ENCODE measurements at regions not wholly inside any gene's neighbourhood (a gene's known extent, or its start where the extent isn't known, plus 50 kb on each side); places are given as distances from the start of the nearest gene placed in this dataset.

DNA sequence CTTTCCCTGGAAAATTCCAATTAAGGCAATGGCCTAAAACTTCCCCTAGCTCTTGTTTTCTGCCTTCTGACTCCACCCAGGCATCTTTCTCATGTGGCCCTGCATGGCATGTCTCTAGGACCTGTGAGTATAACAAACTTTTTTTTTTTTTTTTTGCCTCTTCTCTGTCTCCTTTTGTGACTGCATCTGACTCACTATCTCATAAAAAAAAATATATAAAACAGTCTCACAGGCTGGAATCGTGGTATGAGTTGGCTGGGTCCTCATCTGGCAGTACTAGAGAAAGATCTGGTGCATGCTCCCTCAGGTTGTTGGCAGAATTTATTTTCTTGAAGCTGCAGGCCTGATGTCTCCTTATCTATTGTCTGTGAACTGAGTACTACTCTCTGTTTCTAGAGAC, 313.9 kb downstream of the TECRL start:
- FAIRE-seq = no peak
- H3K79me2 ChIP-seq (ENCODE audit: control insufficient read depth, insufficient read depth, low read length) = no peaks in the 10 kb centered on the region

DNA sequence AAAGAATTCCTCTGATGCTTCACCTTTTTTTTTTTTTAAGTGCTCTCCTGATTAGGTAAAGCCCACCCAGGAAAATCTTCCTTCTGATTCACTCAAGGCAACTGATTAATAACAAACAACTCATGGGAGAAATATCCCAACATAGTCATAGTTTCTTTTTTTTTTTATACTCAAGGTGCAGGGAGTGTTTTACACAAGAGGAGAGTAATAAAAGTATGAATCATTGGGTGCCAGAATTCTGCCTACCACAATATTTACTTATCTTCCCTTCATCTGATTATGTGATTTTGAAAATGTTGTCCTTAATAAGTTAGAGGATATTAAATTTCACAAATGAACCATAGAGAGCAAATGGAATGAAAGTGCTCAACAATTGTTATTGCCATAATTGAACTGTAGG, 329.9 kb downstream of the TECRL start:
- dilution Hi-C loops (cut with MboI; ENCODE audit: extremely low pct_ligation_motif_present, low sequenced_read_pairs) = no loop called here
- Histone ChIP-seq H2AFZ (ENCODE audit: control insufficient read depth, low read length) (no peak overlapping the region), H3K4me1 (ENCODE audit: control insufficient read depth, extremely low read depth, insufficient read depth, low read length) (no peaks in the 10 kb centered on the region), H3K27ac (ENCODE audit: control insufficient read depth, insufficient read depth, low read length) (no peak overlapping the region), H3K27me3 (ENCODE audit: control insufficient read depth, extremely low read depth, insufficient read depth, low read length) (no peaks in the 10 kb centered on the region), H3K9ac (ENCODE audit: control insufficient read depth, extremely low read depth, insufficient read depth, low read length) (no peak overlapping the region), H3K79me2 (ENCODE audit: control insufficient read depth, insufficient read depth, low read length) (no peaks in the 10 kb centered on the region), H3K9me1 (ENCODE audit: control insufficient read depth, extremely low read depth, insufficient read depth, low read length) (no peaks in the 10 kb centered on the region), H3K4me2 (ENCODE audit: control insufficient read depth, extremely low read depth, insufficient read depth, low read depth, low read length) (no peak overlapping the region), H3K36me3 (ENCODE audit: control insufficient read depth in 2 of 2, extremely low read depth in 1 of 2, insufficient read depth in 2 of 2, low read length in 2 of 2) (no peaks in the 10 kb centered on the region), H3K4me3 (ENCODE audit: control insufficient read depth in 2 of 3, extremely low read depth in 1 of 3, insufficient read depth in 2 of 3, low read depth in 1 of 3, low read length in 3 of 3) (no peak overlapping the region), H3K9me3 (ENCODE audit: control insufficient read depth, low read depth, low read length) (no peaks in the 10 kb centered on the region), H4K20me1 (ENCODE audit: control insufficient read depth, extremely low read depth, insufficient read depth, low read length) (no peaks in the 10 kb centered on the region)
- TF ChIP-seq EZH2 (IDR thresholded peaks at IDR 0.05; ENCODE audit: low read length) = no peak
- TF ChIP-seq, protein P1, sequence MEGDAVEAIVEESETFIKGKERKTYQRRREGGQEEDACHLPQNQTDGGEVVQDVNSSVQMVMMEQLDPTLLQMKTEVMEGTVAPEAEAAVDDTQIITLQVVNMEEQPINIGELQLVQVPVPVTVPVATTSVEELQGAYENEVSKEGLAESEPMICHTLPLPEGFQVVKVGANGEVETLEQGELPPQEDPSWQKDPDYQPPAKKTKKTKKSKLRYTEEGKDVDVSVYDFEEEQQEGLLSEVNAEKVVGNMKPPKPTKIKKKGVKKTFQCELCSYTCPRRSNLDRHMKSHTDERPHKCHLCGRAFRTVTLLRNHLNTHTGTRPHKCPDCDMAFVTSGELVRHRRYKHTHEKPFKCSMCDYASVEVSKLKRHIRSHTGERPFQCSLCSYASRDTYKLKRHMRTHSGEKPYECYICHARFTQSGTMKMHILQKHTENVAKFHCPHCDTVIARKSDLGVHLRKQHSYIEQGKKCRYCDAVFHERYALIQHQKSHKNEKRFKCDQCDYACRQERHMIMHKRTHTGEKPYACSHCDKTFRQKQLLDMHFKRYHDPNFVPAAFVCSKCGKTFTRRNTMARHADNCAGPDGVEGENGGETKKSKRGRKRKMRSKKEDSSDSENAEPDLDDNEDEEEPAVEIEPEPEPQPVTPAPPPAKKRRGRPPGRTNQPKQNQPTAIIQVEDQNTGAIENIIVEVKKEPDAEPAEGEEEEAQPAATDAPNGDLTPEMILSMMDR (optimal IDR thresholded peaks at IDR 0.05 in 1 of 3, IDR thresholded peaks at IDR 0.05 in 1 of 3, conservative IDR thresholded peaks at IDR 0.05 in 1 of 3; ENCODE audit: extremely low read depth in 1 of 3, insufficient read depth in 2 of 3, low read length in 3 of 3) = no peak
- no peak for FAIRE-seq
- no peak for DNase-seq (ENCODE audit: low read depth, low spot score)

More for the DNA sequence above, 313.9 kb downstream of the TECRL start:
- TF ChIP-seq EZH2 (IDR thresholded peaks at IDR 0.05; ENCODE audit: low read length) = no peak
- TF ChIP-seq, protein P1 (optimal IDR thresholded peaks at IDR 0.05 in 1 of 3, IDR thresholded peaks at IDR 0.05 in 1 of 3, conservative IDR thresholded peaks at IDR 0.05 in 1 of 3; ENCODE audit: extremely low read depth in 1 of 3, insufficient read depth in 2 of 3, low read length in 3 of 3) = no peak
- no peak overlapping the region for H3K4me3 ChIP-seq (ENCODE audit: control insufficient read depth in 2 of 3, extremely low read depth in 1 of 3, insufficient read depth in 2 of 3, low read depth in 1 of 3, low read length in 3 of 3)
- no peaks in the 10 kb centered on the region for H4K20me1 ChIP-seq (ENCODE audit: control insufficient read depth, extremely low read depth, insufficient read depth, low read length)
- no peaks in the 10 kb centered on the region for H3K9me3 ChIP-seq (ENCODE audit: control insufficient read depth, low read depth, low read length)
- no peaks in the 10 kb centered on the region for H3K27me3 ChIP-seq (ENCODE audit: control insufficient read depth, extremely low read depth, insufficient read depth, low read length)
- no peaks in the 10 kb centered on the region for H3K4me1 ChIP-seq (ENCODE audit: control insufficient read depth, extremely low read depth, insufficient read depth, low read length)
- no peak overlapping the region for H3K4me2 ChIP-seq (ENCODE audit: control insufficient read depth, extremely low read depth, insufficient read depth, low read depth, low read length)
- no peak for DNase-seq (ENCODE audit: low read depth, low spot score)
- no peak overlapping the region for H3K27ac ChIP-seq (ENCODE audit: control insufficient read depth, insufficient read depth, low read length)
- H3K9me1 ChIP-seq (ENCODE audit: control insufficient read depth, extremely low read depth, insufficient read depth, low read length) = no peaks in the 10 kb centered on the region
- dilution Hi-C loops (cut with MboI; ENCODE audit: extremely low pct_ligation_motif_present, low sequenced_read_pairs) = no loop called here
- no peaks in the 10 kb centered on the region for H3K36me3 ChIP-seq (ENCODE audit: control insufficient read depth in 2 of 2, extremely low read depth in 1 of 2, insufficient read depth in 2 of 2, low read length in 2 of 2)
- no peak overlapping the region for H3K9ac ChIP-seq (ENCODE audit: control insufficient read depth, extremely low read depth, insufficient read depth, low read length)
- no peak overlapping the region for H2AFZ ChIP-seq (ENCODE audit: control insufficient read depth, low read length)

Measured in keratinocyte (primary cell).